ENCODE measurements at regions not wholly inside any gene's neighbourhood (a gene's known extent, or its start where the extent isn't known, plus 50 kb on each side); places are given as distances from the start of the nearest gene placed in this dataset.

DNA sequence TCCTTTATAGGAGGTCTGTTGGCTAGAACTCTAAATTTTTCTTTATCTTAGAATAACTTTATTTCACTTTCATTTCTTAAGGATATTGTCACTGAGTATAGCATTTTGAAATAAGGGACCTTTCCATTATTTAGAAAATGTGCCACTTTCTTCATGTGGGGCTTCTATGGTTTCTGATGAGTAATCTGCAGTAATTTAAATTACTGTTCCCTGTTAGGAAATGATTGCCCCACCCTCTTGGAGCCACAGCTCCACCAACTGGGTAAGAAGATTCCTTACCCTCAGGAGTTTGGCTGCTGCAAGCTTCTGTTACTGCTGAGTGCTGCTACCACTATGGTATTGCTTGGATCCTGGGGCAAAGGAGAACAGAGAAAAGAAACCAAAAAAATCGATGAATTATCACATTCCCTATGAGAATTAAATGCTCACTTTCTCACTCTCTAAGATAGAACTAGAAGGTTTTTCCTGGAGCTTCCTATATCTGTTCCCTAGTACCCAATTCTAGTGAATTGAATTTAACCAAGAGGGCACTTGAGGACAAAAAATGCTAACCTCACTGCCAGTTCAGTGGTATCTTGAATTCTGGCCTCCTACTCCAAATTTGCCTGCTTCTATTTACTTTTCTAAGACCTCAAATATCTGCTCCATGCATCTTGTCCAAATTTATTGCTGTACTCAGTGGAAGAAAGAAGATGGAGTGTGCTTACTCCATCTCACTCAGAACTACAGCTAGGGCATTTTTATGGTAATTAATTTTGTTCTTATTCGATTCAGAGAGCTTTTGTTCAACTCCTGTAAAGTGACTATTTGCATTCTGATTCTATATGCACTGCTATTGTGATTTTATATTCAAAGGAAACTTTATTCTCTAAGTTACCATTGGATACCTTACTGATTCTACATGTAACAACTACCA, 2111.3 kb downstream of the MAT2B start (continued):
- TF ChIP-seq SRSF4 (IDR thresholded peaks at IDR 0.05; ENCODE audit: low read depth, low read length, poor library complexity, severe bottlenecking) = no peak
- TF ChIP-seq JUN (CRISPR knock-in tag; IDR thresholded peaks at IDR 0.05) = no peak
- TF ChIP-seq ZNF24 (IDR thresholded peaks at IDR 0.05) = no peak
- no peak for TF ChIP-seq ZNF569 (CRISPR knock-in tag; IDR thresholded peaks at IDR 0.05; ENCODE audit: borderline replicate concordance)
- TF ChIP-seq, protein P1, sequence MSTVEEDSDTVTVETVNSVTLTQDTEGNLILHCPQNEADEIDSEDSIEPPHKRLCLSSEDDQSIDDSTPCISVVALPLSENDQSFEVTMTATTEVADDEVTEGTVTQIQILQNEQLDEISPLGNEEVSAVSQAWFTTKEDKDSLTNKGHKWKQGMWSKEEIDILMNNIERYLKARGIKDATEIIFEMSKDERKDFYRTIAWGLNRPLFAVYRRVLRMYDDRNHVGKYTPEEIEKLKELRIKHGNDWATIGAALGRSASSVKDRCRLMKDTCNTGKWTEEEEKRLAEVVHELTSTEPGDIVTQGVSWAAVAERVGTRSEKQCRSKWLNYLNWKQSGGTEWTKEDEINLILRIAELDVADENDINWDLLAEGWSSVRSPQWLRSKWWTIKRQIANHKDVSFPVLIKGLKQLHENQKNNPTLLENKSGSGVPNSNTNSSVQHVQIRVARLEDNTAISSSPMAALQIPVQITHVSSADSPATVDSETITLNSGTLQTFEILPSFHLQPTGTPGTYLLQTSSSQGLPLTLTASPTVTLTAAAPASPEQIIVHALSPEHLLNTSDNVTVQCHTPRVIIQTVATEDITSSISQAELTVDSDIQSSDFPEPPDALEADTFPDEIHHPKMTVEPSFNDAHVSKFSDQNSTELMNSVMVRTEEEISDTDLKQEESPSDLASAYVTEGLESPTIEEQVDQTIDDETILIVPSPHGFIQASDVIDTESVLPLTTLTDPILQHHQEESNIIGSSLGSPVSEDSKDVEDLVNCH (CRISPR knock-in tag; IDR thresholded peaks at IDR 0.05) = no peak
- TF ChIP-seq KLF12 (CRISPR knock-in tag; IDR thresholded peaks at IDR 0.05; ENCODE audit: borderline replicate concordance) = no peak
- TF ChIP-seq, protein P2, sequence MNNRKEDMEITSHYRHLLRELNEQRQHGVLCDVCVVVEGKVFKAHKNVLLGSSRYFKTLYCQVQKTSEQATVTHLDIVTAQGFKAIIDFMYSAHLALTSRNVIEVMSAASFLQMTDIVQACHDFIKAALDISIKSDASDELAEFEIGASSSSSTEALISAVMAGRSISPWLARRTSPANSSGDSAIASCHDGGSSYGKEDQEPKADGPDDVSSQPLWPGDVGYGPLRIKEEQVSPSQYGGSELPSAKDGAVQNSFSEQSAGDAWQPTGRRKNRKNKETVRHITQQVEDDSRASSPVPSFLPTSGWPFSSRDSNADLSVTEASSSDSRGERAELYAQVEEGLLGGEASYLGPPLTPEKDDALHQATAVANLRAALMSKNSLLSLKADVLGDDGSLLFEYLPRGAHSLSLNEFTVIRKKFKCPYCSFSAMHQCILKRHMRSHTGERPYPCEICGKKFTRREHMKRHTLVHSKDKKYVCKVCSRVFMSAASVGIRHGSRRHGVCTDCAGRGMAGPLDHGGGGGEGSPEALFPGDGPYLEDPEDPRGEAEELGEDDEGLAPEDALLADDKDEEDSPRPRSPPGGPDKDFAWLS (CRISPR knock-in tag; IDR thresholded peaks at IDR 0.05; ENCODE audit: borderline replicate concordance) = no peak
- no peak for TF ChIP-seq CCAR2 (optimal IDR thresholded peaks at IDR 0.05; ENCODE audit: low read depth, low read length)
- TF ChIP-seq RNF2 (conservative IDR thresholded peaks at IDR 0.05; ENCODE audit: low read depth) = no peak
- TF ChIP-seq EED (CRISPR knock-in tag; IDR thresholded peaks at IDR 0.05) = no peak
- no peak for TF ChIP-seq PHF5A (CRISPR knock-in tag; IDR thresholded peaks at IDR 0.05; ENCODE audit: low read depth, unreplicated experiment)
